ENCODE measurements at regions not wholly inside any gene's neighbourhood (a gene's known extent, or its start where the extent isn't known, plus 50 kb on each side); places are given as distances from the start of the nearest gene placed in this dataset.

DNA sequence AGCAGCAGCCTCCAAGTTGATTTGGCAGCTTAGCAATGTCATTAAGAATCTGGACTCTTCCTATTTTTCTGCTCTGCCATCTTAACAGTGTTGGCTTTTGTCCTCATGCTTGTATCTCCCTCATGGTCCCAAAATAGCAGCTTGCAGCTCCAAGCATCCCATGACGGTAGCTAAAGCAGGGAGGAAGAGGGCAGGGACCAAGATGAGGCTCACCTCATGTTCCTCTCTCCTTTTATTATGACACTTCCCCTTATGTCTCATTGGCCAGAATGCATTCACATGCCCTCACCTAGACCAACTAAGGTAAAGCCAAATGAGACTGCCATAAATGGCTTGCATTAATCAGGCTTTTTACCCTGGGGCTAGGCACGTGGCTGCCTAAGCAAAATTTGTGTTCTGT is 382.4 kb downstream of the SHQ1 start:
- DNase-seq (ENCODE audit: low read depth in 3 of 3, low spot score in 1 of 3), result no peak

DNA sequence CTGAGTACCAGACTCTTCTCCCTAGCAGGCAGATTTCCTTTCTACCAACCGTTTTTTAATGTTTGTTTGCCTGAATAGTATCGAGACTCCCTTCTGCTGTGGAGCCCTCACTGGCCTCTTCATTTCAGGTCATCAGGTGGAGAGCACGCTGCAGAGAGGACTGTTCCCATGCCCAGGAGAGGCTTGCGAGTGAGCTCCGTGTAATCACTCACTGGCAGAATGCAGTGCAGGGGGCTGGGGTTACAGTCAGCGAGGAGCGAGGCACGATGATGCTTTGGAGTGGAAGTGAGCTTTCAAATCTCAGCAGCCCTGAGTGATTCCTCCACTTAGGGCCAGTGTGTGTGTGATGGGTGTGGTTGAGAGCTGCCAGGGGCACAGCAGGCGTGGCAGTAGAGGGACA is 385.2 kb downstream of the SHQ1 start:
- DNase-seq (ENCODE audit: low read depth in 3 of 3, low spot score in 1 of 3), result no peak

- no peak for DNase-seq (ENCODE audit: low read depth in 3 of 3, low spot score in 1 of 3)
Measured at GRCh38 chr3:72462595-72463011, 385.6 kb downstream of the SHQ1 start.

GRCh38 chr3:72461787-72462186 is 386.5 kb downstream of the SHQ1 start:
- DNase-seq (ENCODE audit: low read depth in 3 of 3, low spot score in 1 of 3), result no peak

- DNase-seq (ENCODE audit: low read depth in 3 of 3, low spot score in 1 of 3), result no peak
Measured at GRCh38 chr3:72460205-72461174, 387.8 kb downstream of the SHQ1 start.

- DNase-seq (ENCODE audit: low read depth in 3 of 3, low spot score in 1 of 3), result no peak
Measured at GRCh38 chr3:72459588-72459987, 388.7 kb downstream of the SHQ1 start.

- no peak for DNase-seq (ENCODE audit: low read depth in 3 of 3, low spot score in 1 of 3)
Measured at GRCh38 chr3:72458375-72458774, 389.9 kb downstream of the SHQ1 start.

- no peak for DNase-seq (ENCODE audit: low read depth in 3 of 3, low spot score in 1 of 3)
Measured at GRCh38 chr3:72454441-72454840, 393.8 kb downstream of the SHQ1 start.

- DNase-seq (ENCODE audit: low read depth in 3 of 3, low spot score in 1 of 3), result no peak
Measured at GRCh38 chr3:72453706-72454105, 394.5 kb downstream of the SHQ1 start.

- DNase-seq (ENCODE audit: low read depth in 3 of 3, low spot score in 1 of 3), result no peak
Measured at GRCh38 chr3:72452745-72453144, 395.5 kb downstream of the SHQ1 start.

DNA sequence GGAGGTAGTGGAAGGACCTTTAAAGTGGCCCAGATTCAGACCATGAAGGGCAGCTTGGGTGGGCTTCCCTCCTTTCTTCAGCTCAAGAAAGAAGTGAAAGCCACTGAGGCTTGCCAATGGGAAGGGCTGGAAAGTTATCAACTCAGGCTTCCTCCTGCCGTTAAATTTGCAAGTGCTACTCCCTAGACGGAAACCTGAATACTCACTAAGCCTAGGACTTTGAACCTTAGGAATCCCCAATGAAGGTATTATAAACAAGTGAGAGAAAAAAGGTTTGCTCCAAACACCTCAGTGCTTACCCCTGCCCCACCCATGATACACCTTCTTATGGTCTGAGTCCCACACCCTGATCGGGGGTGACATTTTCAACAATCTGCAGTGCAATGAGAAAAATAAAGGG is 396.4 kb downstream of the SHQ1 start:
- DNase-seq (ENCODE audit: low read depth in 3 of 3, low spot score in 1 of 3), result no peak

- no peak for DNase-seq (ENCODE audit: low read depth in 3 of 3, low spot score in 1 of 3)
Measured at GRCh38 chr3:72449551-72449950, 398.7 kb downstream of the SHQ1 start.

- DNase-seq (ENCODE audit: low read depth in 3 of 3, low spot score in 1 of 3), result no peak
Measured at GRCh38 chr3:72448858-72449257, 399.4 kb downstream of the SHQ1 start.

DNA sequence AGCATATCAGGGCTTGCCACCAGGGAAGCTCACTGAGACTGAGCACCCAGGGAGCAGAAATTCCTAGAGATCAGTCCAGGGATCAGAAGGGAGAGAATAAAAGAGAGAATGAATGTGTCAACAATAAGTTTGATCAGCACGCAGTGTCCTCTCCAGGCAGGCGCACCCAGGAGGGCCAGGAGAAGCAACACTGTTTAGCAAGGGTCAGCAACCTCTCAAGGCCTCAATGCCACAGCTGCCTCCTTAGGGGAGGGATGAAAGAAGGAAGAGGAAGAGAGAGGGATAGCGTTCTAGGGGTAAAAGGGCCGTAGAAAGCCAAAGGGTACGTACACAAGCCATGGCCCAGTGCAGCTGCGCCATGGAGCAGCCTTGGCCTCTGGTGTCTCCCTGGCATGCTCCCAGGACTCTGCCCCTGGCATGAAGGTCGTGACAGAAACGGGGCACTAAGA is 399.8 kb downstream of the SHQ1 start:
- no peak for DNase-seq (ENCODE audit: low read depth in 3 of 3, low spot score in 1 of 3)

DNA sequence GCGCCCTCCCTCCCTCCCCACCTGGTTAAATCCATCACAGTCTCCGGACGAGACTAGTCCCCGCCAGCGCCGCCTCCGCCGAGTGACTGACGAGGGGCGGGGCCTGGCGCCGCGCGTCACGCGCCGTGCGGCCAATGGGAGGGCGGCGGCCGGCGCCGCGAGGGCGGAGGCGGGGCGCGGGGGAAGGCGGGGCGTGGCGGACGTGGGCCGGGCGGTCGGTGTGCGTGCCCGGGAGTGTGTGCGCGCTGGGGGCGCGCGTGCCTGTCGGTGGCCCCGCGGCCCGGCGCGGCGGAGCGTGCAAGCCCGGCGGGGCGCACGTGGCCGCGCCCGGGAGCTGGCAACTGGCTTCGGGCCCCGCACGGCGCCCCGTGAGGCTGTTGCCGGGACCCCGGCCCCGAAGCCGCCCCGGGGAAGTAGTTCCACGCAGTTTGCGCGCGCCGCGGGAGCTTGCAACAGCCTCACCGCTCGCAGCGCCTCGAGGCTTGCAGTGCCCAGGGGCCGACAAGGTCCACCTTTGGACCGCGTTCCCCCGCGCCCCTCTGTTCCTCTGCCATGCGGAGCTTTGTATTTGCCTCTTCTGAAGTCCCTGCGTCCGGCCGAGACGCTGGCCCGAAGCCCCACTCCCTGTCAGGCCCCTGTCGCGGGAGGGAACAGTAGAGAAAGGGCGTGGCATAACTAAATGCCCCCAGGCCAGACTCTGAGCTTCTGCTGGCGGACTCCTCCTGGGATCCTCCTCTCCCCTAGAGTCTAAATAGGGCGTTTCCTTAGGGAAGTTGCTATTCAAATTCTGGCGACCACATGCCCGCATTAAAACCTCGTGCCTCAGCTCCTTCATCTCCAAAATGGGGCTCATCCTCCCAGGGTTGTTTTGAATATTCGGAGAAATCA is 400.9 kb downstream of the SHQ1 start:
- DNase-seq (ENCODE audit: low read depth in 3 of 3, low spot score in 1 of 3), result peak; percentile 81 to 94 (median 91)

GRCh38 chr3:72446218-72447058 is 401.8 kb downstream of the SHQ1 start, which contains the start of gene RYBP:
Gene RYBP (minus strand): TSS chr3:72446621.
- peak in 1 of 3 donors; percentile 5 for DNase-seq (ENCODE audit: low read depth in 3 of 3, low spot score in 1 of 3)

DNA sequence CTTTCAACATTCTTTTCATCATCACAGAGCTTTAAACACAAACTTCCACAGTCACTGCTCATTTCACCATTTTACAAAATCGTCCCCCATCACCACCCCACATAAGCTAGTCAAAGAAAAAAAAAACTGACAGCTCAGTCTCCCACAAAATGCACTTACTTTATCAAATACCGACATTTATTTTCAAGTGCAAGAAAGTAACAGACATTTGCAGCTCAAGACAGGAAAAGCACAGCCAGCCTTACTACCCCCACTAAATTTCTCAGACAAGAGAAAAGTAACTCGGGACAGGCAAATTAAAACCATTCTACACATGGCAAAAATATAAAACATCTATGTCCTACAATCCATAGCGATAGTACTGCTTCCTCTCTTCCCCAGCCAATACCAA is 402.4 kb downstream of the SHQ1 start:
- DNase-seq (ENCODE audit: low read depth in 3 of 3, low spot score in 1 of 3), result no peak

GRCh38 chr3:72444656-72445223 is 403.5 kb downstream of the SHQ1 start:
- no peak for DNase-seq (ENCODE audit: low read depth in 3 of 3, low spot score in 1 of 3)

- DNase-seq (ENCODE audit: low read depth in 3 of 3, low spot score in 1 of 3), result no peak
Measured at GRCh38 chr3:72442759-72443158, 405.5 kb downstream of the SHQ1 start.

DNA sequence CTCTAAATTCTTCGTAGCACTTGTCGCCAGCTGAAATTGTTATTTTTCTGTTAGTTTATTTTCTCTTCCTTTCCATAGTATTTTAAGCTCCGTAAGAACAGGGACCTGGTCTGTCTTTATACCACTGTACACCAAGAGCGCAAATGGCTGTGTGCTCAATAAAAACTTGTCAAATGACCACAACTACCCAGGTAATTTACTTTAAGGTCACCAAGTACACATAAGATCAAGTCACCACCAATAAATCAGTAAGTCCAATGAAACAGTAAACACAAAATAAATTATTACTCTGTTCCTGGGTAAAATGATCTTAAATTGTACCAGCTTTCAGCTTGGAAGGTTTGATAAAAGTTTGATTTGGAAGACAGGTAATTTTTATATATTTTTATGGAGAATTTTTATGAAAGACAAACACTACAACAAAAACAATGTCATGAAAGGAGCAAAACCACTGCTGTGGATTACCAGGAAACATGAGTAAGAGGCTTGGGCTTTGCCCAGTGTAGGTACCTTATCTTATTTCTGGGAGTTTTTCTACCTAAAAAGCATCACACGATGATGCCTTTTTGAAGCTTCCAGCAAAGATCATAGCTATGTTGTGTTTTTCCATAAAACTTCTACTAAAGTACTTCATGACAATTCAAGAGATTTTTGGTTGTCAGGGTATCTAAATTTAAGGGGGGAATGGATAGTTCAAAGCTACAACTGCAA is 406.8 kb downstream of the SHQ1 start:
- DNase-seq (ENCODE audit: low read depth in 3 of 3, low spot score in 1 of 3), result no peak

All from stimulated activated CD4-positive, alpha-beta T cell treated with anti-CD3 and anti-CD28 coated beads, TNF-alpha, amount 100 ng/mL, for 1 hour (primary cell).